NCI-H446 (cell line): ENCODE measurements at regions not wholly inside any gene's neighbourhood (a gene's known extent, or its start where the extent isn't known, plus 50 kb on each side); places are given as distances from the start of the nearest gene placed in this dataset.
"Not testable (repeated sequence)": the region's sequence is repeated elsewhere in the genome, so short reads cannot be mapped to it uniquely, and the experiment has no call there.

Experiments
- DNase-seq, 2 experiments: peaks; one replicate each; lab custom pipeline; 2025; lab: John Stamatoyannopoulos, UW

DNA sequence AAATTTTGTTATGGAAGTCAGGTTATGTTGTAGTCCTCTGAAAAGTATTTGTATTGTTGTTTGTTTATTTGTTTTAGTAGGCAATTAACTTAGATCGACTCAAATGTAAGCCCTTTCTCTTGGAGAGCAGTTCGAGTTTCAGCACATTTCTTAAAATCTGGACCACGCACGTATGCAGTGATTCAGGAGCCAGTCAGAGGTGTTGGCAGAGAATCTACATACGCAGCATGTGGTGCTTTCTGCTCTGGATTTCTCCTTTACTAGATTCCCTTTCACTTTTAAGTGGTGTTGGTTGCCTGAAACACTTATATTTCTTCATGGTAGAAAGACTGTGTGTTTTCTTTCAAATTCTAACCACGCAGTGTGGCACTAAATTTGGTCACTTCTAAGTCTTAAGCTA lies 773.9 kb upstream of the LRATD1 start:
- DNase-seq, result no peak

DNA sequence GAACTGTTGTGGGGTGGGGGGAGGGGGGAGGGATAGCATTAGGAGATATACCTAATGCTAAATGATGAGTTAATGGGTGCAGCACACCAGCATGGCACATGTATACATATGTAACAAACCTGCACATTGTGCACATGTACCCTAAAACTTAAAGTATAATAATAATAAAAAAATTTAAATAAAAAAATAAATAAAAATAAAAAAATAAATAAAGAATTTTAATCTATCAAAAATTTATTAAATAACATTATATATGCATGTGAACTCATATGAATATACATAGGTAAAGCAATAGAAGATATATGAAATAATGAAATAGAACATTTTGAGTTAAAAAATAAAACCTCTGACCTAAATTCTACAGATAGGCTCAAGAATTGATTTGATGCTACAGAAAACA lies 764.2 kb upstream of the LRATD1 start:
- DNase-seq, result not testable (repeated sequence)

- DNase-seq, result no peak
Measured at GRCh38 chr2:13876491-13877037, 756.0 kb upstream of the LRATD1 start.

DNA sequence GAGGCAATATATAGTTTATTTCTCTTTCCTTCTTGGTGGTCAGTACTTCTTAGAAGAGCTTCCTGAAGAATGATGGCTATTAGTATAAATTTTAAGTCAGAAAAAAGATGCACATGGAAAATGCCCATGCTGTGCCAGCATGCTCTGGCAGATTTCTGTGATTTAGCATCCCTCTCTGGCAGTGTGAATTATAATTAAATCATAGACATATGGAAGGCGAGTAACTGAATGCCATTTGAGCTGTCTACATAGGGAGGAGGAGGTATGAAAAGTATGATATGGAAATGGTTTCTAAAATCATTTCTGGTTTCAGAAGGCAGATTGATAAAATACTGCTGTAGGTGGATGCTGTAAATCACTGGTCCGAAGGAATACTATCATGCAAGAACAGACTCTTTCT lies 754.9 kb upstream of the LRATD1 start:
- no peak for DNase-seq

- no peak for DNase-seq
Measured at GRCh38 chr2:13884291-13884976, 748.1 kb upstream of the LRATD1 start.

- no peak for DNase-seq
Measured at GRCh38 chr2:13901526-13901925, 731.0 kb upstream of the LRATD1 start.

GRCh38 chr2:13905831-13906230 lies 726.7 kb upstream of the LRATD1 start:
- DNase-seq, result no peak

DNA sequence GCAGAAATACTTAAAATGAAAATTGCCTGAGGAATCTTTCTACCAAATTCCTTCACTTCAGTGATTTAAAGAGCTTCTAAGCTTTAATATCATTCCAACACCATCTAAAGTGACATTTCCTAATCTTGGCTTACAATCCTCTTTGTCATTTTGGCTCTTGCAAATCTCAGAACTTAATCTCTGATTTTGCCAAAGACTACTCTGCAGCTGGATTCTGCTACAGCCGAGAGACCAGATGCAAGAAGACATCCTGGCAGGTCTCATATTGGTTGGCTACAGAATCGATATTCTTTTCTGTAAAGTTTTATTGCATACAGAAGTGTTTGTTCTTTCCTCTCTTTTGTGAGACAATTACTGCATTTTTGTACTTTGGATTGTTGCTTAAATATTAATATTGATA lies 716.5 kb upstream of the LRATD1 start:
- DNase-seq, result no peak

DNA sequence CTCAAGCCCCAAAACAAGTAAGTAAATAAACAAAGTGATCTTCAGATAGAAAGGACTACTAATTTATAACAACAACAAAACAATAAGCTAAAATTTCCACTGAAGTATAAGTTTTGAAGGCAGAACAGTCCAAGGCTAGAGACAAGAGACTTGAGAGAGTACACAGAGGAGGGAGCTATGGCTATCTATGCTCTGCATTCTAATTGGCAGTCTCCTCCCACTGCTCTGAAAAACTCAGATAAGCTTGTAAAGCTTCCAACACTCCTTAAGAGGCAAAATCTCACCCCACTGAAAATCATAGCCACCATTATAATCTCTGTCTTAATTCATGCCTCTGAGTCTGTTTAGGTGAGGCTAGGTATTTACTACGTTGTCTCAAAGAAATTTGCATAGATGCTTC lies 714.6 kb upstream of the LRATD1 start:
- no peak for DNase-seq

DNA sequence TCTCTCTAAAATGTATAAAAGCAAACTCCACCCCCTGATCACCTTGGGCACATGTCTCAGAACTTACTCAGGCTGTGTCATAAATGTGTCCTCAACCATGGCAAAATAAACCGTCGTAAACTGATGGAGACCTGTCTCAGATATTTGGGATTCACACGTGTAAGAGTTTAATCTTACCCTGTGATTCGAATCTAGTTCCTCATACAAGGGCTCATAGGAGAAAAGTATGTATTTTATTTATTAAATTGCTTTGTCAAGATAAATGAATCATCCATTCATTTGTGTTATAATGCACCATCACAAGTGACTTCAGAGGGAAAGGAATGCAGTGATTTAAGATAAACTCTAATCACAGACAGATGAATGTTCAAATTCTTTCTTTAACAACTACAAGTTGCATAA lies 712.5 kb upstream of the LRATD1 start:
- no peak for DNase-seq

DNA sequence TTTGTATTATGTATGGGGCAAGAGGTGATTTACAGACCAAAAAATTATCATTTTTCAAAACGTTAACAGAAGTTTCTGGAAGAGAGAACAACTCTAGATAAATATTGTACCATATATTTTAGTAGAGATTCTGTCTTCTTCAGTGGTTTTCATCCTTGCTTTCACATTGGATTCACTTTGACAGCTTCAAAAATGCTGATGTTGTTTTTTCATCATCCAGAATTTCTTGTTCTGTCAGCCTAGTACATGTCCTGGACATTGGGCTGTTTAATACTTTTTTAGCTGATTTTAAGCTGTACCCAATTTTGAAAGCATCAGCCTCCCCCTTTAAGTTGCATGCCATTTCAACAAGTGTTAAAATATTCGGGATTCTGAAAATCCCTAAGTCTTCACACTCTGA lies 711.3 kb upstream of the LRATD1 start:
- no peak for DNase-seq

DNA sequence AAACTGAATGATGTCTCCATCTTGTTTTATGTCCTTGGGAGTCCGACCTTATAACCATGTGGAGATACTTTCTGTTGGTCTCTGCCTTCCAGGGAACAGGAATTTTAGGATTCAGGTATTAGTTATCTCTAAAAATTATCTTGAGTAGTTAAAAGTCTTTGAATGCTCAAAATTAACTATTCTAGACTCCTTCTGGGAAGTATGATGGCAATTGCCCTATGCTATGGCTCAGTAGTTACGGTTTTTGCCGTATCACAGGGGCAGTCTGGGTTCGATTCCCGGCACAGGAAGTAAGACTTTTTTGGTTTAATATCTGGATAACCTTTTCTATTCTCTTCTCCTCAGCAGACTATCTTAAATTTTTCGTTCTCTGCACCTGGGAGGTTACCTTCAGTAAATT lies 708.7 kb upstream of the LRATD1 start:
- no peak for DNase-seq

DNA sequence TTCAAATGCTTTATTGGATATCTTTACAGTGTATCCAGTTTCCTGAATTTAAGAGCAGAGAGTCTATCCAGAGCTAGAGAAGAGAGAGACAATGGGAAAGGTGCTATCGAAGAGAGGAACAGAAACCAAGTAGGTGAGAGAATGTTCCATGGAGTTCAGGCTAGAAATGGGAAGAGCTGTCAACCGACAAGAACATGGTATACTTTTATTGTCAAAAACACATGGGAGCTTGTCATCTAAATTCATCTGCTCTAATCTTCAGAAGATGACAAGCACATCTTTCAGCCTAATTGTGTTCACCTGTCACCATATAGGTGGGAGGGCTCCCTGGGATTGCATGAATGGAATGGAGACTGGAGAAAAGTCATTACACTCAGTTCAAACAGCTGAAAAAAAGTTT lies 690.4 kb upstream of the LRATD1 start:
- DNase-seq, result no peak

- DNase-seq, result no peak
Measured at GRCh38 chr2:13950761-13951160, 681.8 kb upstream of the LRATD1 start.

- no peak for DNase-seq
Measured at GRCh38 chr2:13968811-13969210, 663.7 kb upstream of the LRATD1 start.

- DNase-seq, result no peak
Measured at GRCh38 chr2:13986119-13986720, 646.3 kb upstream of the LRATD1 start.

- no peak for DNase-seq
Measured at GRCh38 chr2:13996527-13996926, 636.0 kb upstream of the LRATD1 start.

DNA sequence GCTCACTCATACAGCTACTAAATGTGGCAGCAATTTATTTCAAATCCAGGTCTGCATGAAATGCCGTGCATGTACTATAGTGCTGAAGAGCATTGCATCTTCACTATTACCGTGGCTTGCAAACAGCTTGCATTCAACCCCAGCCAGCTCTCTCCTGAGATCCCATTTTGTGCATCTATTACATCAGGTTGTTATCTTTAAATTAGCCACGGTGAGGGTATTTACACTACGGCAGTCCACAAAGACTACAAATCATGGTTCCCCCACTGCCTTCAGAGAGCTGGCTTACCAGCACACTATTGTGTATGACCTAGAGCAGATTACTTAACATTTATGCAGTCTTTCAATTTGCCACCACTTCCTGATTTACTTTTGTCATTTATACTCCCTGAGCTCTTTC lies 621.3 kb upstream of the LRATD1 start:
- no peak for DNase-seq

- DNase-seq, result no peak
Measured at GRCh38 chr2:14015113-14015630, 617.3 kb upstream of the LRATD1 start.

GRCh38 chr2:14016289-14016955 lies 616.1 kb upstream of the LRATD1 start:
- no peak for DNase-seq

- no peak for DNase-seq
Measured at GRCh38 chr2:14018620-14019019, 613.9 kb upstream of the LRATD1 start.

GRCh38 chr2:14023558-14023957 lies 609.0 kb upstream of the LRATD1 start:
- no peak for DNase-seq

- no peak for DNase-seq
Measured at GRCh38 chr2:14039134-14039533, 593.4 kb upstream of the LRATD1 start.
